Sigmoid colon (tissue), 6 donors: ENCODE measurements at regions not wholly inside any gene's neighbourhood (a gene's known extent, or its start where the extent isn't known, plus 50 kb on each side); places are given as distances from the start of the nearest gene placed in this dataset.

ENCODE experiments used
- DNase-seq: peaks from one replicate; pipeline ENCODE4 v3.0.0-alpha.2; 2019
- H3K27ac ChIP-seq, 4 donors: fragments of 200-600 bp; sonication (generic); one replicate each; pipeline ENCODE4 v1.5.1; 2016 to 2019; ENCODE audit warnings: mild to moderate bottlenecking in 1 of 4
- H3K27me3 ChIP-seq, 3 donors: fragments of 200-600 bp; sonication (generic); one replicate each; pipeline ENCODE4 v1.5.1; 2019; ENCODE audit warnings: mild to moderate bottlenecking in 1 of 3
- H3K36me3 ChIP-seq, 4 donors: fragments of 200-600 bp; sonication (generic); one replicate each; pipeline ENCODE4 v1.5.1; 2016 to 2019
- H3K4me1 ChIP-seq, 4 donors: fragments of 200-600 bp; sonication (generic); one replicate each; pipeline ENCODE4 v1.5.1; 2017 to 2019
- H3K4me3 ChIP-seq, 4 donors: fragments of 200-600 bp; sonication (generic); one replicate each; pipeline ENCODE4 v1.5.1; 2017 to 2019; ENCODE audit warnings: mild to moderate bottlenecking in 2 of 4, moderate library complexity in 1 of 4
- H3K9me3 ChIP-seq, 4 donors: fragments of 200-600 bp in 3 of 4; sonication (generic) in 3 of 4; one replicate each; pipeline versions ENCODE4 v1.5.1 to v1.6.1; 2013 to 2019
- EP300 ChIP-seq, 4 donors: sonication (generic); formaldehyde crosslinking; IDR thresholded peaks; one replicate each; pipeline ENCODE4 v1.6.1; 2017; ENCODE audit warnings: antibody characterized with exemption in 4 of 4
- POLR2A ChIP-seq, 2 donors: fragments of 450-650 bp; IDR thresholded peaks; one replicate each; pipeline ENCODE4 v1.6.1; 2016; ENCODE audit warnings: antibody characterized with exemption in 2 of 2, mild to moderate bottlenecking in 2 of 2, moderate library complexity in 2 of 2
- POLR2AphosphoS5 ChIP-seq, 4 donors: sonication (generic); formaldehyde crosslinking; IDR thresholded peaks; one replicate each; pipeline ENCODE4 v1.6.1; 2017; ENCODE audit warnings: antibody characterized with exemption in 4 of 4
- WGBS, 2 donors: extraction: QIAGEN DNeasy Blood & Tissue Kit; methylation state at CpG; one replicate each; pipeline ENCODE4 v1.1.7; 2013; 5-methylcytosine and 5-hydroxymethylcytosine counted together
- intact Hi-C: fragments of 100-400 bp; cut with DNase I; formaldehyde crosslinking; loops from one replicate; pipeline ENCODE4 v1.15.1; 2023
- TF ChIP-seq, protein P1 (sequence below), 4 experiments: fragments of 450-650 bp in 3 of 4; fragments of 200-600 bp in 1 of 4; IDR thresholded peaks; one replicate each; pipeline ENCODE4 v1.5.1; 2016 to 2019; ENCODE audit warnings: antibody characterized with exemption in 4 of 4, mild to moderate bottlenecking in 3 of 4, moderate library complexity in 2 of 4
- donor health status: healthy with polysubstance abuse.
- donor health status: healthy.

DNA sequence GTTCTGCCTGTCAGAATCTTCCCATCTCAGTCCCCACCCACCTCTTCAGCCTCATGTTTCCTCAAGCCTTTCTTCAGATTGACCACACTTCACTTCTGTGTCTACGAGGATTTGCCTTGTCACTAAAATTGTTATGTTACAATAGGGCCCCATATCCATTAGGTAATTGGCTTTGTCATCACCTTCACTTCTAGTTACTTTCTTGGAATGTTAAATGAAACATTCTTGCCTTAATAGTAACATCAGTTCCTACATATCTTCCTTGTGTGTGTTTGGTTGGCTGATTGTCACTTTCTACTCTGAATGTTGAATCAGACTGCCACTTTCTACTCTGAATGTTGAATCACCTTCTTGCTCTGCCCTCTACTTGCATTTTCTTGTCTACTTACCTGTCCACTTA is 599.9 kb upstream of the NXPH2 start:
- Histone ChIP-seq H3K9me3 (no peaks in the 10 kb centered on the region), H3K36me3 (no peaks in the 10 kb centered on the region), H3K4me3 (no peak overlapping the region), H3K4me1 (no peaks in the 10 kb centered on the region), H3K27ac (no peak overlapping the region), H3K27me3 (no peaks in the 10 kb centered on the region)
- no peak for TF ChIP-seq POLR2AphosphoS5 (IDR thresholded peaks at IDR 0.05)
- TF ChIP-seq, protein P1, sequence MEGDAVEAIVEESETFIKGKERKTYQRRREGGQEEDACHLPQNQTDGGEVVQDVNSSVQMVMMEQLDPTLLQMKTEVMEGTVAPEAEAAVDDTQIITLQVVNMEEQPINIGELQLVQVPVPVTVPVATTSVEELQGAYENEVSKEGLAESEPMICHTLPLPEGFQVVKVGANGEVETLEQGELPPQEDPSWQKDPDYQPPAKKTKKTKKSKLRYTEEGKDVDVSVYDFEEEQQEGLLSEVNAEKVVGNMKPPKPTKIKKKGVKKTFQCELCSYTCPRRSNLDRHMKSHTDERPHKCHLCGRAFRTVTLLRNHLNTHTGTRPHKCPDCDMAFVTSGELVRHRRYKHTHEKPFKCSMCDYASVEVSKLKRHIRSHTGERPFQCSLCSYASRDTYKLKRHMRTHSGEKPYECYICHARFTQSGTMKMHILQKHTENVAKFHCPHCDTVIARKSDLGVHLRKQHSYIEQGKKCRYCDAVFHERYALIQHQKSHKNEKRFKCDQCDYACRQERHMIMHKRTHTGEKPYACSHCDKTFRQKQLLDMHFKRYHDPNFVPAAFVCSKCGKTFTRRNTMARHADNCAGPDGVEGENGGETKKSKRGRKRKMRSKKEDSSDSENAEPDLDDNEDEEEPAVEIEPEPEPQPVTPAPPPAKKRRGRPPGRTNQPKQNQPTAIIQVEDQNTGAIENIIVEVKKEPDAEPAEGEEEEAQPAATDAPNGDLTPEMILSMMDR (IDR thresholded peaks at IDR 0.05) = no peak
- no peak for TF ChIP-seq POLR2A (IDR thresholded peaks at IDR 0.05)
- TF ChIP-seq EP300 (IDR thresholded peaks at IDR 0.05) = no peak
- intact Hi-C loops = no loop called here
- DNase-seq = no peak
- WGBS, 2 donors = 80 to 86% methylated on average over 1 of the region's 1 CpG

DNA sequence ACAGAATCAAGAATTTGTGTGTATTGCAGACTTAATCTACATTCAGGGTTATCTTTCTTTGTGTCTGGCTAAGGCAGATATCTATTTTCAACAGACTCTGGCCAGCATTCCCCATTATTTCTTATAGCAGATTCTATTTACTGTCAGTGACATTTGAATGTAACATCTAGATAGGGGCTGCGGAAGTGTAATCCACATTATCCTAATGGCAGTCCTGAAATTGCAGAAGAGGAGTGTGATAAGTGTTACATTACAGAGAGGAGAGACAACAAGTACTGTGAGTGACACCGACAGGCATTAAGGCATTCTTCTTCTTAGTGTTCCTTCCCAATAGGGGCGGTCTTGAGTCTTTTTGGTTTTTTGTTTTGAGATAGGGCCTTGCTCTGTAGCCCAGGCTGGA is 598.2 kb upstream of the NXPH2 start:
- Histone ChIP-seq H3K27ac (no peak overlapping the region), H3K9me3 (no peaks in the 10 kb centered on the region), H3K36me3 (no peaks in the 10 kb centered on the region), H3K27me3 (no peaks in the 10 kb centered on the region), H3K4me3 (no peak overlapping the region), H3K4me1 (no peaks in the 10 kb centered on the region)
- intact Hi-C loops = no loop called here
- DNase-seq = no peak
- no peak for TF ChIP-seq POLR2AphosphoS5 (IDR thresholded peaks at IDR 0.05)
- WGBS, 2 donors = 89 to 97% methylated on average over 3 of the region's 3 CpGs

DNA sequence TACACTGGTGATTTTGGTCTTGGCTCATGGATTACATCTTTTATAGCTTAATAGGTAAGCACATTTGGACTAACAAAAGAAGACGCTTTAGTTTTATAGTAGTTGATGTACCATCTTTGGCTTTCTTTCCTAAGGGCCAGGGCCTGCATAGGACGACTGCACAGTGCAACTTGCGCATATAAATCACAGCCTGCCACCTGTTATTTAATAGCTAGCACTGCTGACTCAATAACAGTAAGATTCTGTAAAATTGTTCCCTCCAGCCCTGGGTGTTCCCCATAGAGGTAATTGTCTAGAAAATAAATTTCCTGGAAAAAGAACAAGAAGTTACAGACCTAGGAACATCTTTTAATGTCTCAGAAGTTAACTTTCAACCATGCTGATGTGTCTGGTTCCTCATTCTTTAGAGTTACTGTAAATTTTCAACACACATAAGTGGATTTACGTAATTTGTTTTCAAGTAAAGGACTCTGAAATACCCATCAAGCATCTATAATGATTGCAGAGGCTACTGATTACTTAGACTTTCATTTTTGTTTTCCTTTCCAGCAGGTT is 594.2 kb upstream of the NXPH2 start:
- no peaks in the 10 kb centered on the region for H3K36me3 ChIP-seq
- no peak overlapping the region for H3K4me3 ChIP-seq
- intact Hi-C loops = no loop called here
- TF ChIP-seq POLR2AphosphoS5 (IDR thresholded peaks at IDR 0.05) = no peak
- TF ChIP-seq, protein P1 (IDR thresholded peaks at IDR 0.05) = no peak
- no peaks in the 10 kb centered on the region for H3K27me3 ChIP-seq
- H3K4me1 ChIP-seq = no peaks in the 10 kb centered on the region
- H3K9me3 ChIP-seq = no peaks in the 10 kb centered on the region
- WGBS, 2 donors = 52 to 59% methylated on average over 4 of the region's 4 CpGs
- no peak overlapping the region for H3K27ac ChIP-seq
- DNase-seq = no peak

DNA sequence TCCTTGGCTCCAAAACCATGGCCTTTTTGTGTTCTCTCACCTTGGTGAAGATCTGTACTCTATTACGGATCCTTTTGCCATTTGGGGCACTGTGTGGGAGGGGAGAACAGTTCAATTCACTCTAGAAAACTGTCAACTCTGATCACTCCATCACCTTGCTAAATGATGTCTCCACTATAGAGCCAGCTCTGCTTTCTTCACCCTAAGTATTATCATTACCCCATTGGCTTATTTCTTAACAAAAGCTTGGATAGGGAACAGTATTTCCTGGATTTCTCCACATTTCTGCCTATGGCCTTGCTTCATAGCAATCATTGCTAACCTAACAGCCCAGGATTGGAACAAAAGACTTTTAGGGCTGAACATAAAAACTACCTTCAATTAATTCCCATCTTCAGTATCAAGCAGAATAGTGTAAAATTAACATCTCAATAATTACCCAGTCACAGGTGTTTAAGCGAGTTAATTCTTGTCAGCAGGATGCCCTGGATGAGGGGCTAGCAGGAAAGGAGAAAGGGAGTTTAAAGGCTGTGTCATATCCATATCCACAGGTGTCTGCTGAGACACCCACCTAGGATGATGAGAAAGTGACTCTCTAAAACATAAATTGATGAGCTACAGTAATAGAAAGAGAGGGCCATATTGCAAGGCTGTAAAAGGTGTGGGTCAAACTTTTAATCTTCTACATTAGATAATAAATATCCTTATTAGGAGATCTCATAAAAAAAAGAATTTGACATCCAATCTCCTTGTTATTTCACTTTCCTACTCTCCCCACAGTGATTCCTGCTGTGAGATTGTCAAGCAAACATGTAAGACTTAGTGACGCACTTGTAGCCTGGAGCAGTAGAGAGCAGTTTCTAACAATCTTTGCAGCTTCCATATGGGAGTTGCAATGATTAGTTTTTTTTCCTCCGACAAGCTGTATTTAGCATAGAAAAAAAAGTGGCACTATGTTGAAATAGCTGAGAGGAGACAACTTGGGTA is 589.5 kb upstream of the NXPH2 start:
- Histone ChIP-seq H3K27ac (no peak overlapping the region), H3K9me3 (no peaks in the 10 kb centered on the region), H3K36me3 (no peaks in the 10 kb centered on the region), H3K4me1 (no peaks in the 10 kb centered on the region), H3K27me3 (no peaks in the 10 kb centered on the region), H3K4me3 (no peak overlapping the region)
- TF ChIP-seq, protein P1 (IDR thresholded peaks at IDR 0.05) = no peak
- no peak for TF ChIP-seq POLR2AphosphoS5 (IDR thresholded peaks at IDR 0.05)
- TF ChIP-seq EP300 (IDR thresholded peaks at IDR 0.05) = no peak
- no peak for TF ChIP-seq POLR2A (IDR thresholded peaks at IDR 0.05)
- 79 to 91% methylated on average over 4 of the region's 4 CpGs for WGBS, 2 donors
- DNase-seq = no peak
- intact Hi-C loops = no loop called here

DNA sequence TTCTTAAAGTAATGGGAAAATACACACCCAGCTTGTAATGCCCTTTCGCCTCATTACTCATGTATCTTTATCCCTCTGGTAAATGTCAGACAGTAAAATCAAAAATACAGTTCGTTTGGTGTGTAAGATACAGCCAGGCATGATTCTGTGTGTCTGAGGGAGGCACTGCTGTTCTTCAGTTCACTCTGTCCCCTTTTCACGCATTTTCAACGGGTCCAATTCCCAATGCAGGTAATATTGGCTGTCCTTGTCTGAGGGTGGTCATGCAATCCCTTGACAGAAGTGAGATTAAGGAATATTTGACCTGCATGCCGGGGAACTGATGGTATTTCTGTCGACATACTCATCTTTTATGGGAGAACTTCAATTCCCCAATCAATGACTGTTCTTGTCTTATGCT is 587.2 kb upstream of the NXPH2 start:
- H3K9me3 ChIP-seq = no peaks in the 10 kb centered on the region
- TF ChIP-seq POLR2A (IDR thresholded peaks at IDR 0.05) (no peak), POLR2AphosphoS5 (IDR thresholded peaks at IDR 0.05) (no peak), EP300 (IDR thresholded peaks at IDR 0.05) (no peak)
- TF ChIP-seq, protein P1 (IDR thresholded peaks at IDR 0.05) = no peak
- WGBS, 2 donors = 72 to 73% methylated on average over 6 of the region's 6 CpGs

More for the DNA sequence above, 587.2 kb upstream of the NXPH2 start:
- DNase-seq = no peak
- H3K36me3 ChIP-seq = no peaks in the 10 kb centered on the region
- intact Hi-C loops = no loop called here
- H3K27ac ChIP-seq = no peak overlapping the region
- no peak overlapping the region for H3K4me3 ChIP-seq
- H3K27me3 ChIP-seq = no peaks in the 10 kb centered on the region
- no peaks in the 10 kb centered on the region for H3K4me1 ChIP-seq
